NT2/D1 (cell line): ENCODE measurements at regions not wholly inside any gene's neighbourhood (a gene's known extent, or its start where the extent isn't known, plus 50 kb on each side); places are given as distances from the start of the nearest gene placed in this dataset.

ENCODE experiments used
- SUZ12 ChIP-seq: IDR thresholded peaks from 2 replicates; pipeline ENCODE4 v1.6.1; 2011; ENCODE audit not compliant: insufficient read length, insufficient read depth; ENCODE audit errors: extremely low read depth
- YY1 ChIP-seq: IDR thresholded peaks from 2 replicates; pipeline ENCODE4 v1.6.1; 2011; ENCODE audit not compliant: insufficient read length, insufficient read depth
- ZNF274 ChIP-seq: IDR thresholded peaks from 2 replicates; pipeline ENCODE4 v1.6.1; 2011; ENCODE audit warnings: mild to moderate bottlenecking, low read depth, low read length

GRCh38 chr2:37587817-37588216 lies 83.6 kb downstream of the CDC42EP3 start:
- TF ChIP-seq ZNF274 (no peak), YY1 (no peak), SUZ12 (no peak)
